HCEC 1CT (cell line): ENCODE measurements at regions not wholly inside any gene's neighbourhood (a gene's known extent, or its start where the extent isn't known, plus 50 kb on each side); places are given as distances from the start of the nearest gene placed in this dataset.
"Not testable (repeated sequence)": the region's sequence is repeated elsewhere in the genome, so short reads cannot be mapped to it uniquely, and the experiment has no call there.

ENCODE experiments used
- DNase-seq: peaks from one replicate; pipeline ENCODE4 v3.0.0-alpha.2; 2017

GRCh38 chr11:92168936-92169335 is 55.7 kb upstream of the FAT3 start:
- DNase-seq: no peak

DNA sequence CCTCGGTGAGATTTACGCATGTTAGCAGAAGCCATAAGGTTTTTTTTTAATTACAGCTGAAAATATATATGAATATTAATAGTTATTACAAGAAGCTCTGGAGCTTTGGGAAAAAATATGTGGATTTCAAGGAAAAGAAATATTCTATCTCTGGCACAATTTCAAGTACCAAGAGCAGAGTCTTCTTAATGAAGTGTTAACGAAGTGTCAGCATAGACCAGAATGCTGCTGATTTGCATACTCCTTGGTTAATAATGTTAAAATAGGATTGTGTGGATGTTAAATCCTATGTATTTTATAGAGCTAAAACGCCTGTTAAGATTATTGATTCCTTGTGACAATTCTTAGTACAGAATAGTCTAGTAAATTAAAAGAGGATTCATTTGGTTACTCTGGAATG is 57.0 kb upstream of the FAT3 start:
- DNase-seq: no peak

DNA sequence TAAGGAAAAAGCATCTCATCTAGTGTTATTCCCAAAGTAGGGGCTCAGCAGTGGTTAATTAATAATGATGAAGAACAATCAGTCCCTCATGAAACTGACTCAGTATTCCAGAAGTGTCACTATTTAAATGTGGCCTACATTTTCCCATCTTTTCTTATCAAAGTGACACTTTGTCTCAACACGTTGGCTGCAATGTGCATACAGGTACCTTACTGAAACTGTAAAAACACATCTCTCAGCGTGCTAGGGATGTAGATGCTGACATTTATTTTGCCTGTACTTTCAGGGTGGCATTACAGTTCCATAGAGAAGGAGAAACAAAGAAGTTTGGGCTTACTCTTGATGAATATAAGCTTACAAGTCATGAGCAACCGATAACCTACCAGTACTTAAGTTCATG is 58.3 kb upstream of the FAT3 start:
- DNase-seq: no peak

DNA sequence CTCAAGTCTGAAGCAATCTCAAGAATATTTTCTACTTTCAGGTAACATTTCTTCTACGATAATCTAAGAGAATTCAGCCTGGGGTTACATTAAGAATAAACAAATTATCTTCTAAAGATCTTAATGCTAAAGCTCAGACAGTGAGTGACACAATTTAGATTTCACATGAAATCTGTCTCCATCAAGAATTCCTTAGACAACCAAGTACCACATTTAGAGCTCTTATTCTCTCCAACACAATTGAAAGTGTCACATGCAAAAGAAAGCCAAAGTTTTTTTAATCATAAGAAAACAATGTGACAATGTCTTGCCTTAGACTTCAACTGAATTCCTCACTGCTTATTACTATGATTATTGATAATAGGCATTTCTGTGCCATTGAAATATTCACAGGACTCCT is 60.7 kb upstream of the FAT3 start:
- DNase-seq: no peak

DNA sequence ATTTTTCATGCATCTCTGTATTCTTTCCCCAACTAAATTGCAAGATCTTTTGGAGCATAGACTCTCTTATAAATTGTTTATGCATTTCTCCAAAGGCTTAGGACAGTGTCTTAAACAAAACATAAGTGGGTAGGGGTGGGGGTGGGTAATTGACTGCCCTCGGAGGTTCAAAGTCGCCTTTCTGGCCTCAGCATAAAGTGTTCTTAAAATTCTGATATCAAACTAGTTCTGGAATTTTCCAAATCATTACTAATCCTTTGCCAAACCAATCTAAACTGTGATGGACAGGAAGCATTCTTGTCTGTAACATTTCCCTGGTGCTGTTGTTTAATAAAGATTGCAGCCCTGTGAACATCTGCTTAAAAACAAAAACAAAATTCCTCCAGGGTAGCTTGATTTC is 61.8 kb upstream of the FAT3 start:
- DNase-seq: no peak

- DNase-seq: no peak
Measured at GRCh38 chr11:92159931-92160330, 64.7 kb upstream of the FAT3 start.

GRCh38 chr11:92157390-92157789 is 67.2 kb upstream of the FAT3 start:
- DNase-seq: not testable (repeated sequence)

DNA sequence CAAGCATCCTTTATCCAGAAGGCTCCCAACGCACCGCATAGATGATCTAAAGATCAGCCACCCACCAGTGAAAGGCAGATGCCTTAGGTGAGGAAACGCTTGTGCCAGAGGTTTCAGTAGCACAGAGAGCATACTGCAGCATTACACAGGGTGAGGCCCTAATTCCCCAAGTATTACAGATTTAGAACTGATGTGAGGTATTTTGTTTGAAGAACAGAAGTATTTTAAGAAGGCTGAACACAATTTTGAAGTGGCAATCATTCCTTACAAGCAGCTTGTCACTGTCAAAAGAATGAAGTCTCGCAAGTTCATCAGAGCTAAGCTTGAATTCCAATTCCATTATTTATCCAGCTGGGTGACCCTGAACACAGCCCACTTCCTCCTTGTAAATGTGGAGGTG is 70.0 kb upstream of the FAT3 start:
- DNase-seq: no peak

- no peak for DNase-seq
Measured at GRCh38 chr11:92154110-92154509, 70.5 kb upstream of the FAT3 start.

- no peak for DNase-seq
Measured at GRCh38 chr11:92153542-92153941, 71.1 kb upstream of the FAT3 start.

DNA sequence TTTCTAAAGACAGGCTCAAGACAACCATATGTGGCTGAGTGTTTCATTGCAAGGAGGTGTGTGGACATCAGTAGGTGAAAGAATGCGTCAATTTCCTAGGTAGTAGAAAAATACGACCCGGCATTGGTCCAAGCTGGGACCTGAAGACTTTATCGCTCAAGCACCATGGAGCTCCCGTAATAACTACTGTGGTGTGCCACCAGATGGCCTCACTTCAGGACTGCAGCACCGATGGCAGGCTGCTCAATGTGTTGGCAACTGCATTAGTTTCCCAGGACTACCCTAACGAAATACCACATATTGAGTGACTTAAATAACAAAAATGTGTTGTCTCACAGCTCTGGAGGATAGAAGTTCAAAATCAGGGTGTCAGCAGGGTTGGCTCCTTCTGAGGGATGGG is 72.4 kb upstream of the FAT3 start:
- DNase-seq: no peak

GRCh38 chr11:92149996-92150395 is 74.6 kb upstream of the FAT3 start:
- DNase-seq: no peak

GRCh38 chr11:92141725-92142124 is 82.9 kb upstream of the FAT3 start:
- DNase-seq: no peak

GRCh38 chr11:92141159-92141558 is 83.5 kb upstream of the FAT3 start:
- no peak for DNase-seq

- no peak for DNase-seq
Measured at GRCh38 chr11:92140021-92140420, 84.6 kb upstream of the FAT3 start.

GRCh38 chr11:92138296-92138695 is 86.3 kb upstream of the FAT3 start:
- DNase-seq: no peak

DNA sequence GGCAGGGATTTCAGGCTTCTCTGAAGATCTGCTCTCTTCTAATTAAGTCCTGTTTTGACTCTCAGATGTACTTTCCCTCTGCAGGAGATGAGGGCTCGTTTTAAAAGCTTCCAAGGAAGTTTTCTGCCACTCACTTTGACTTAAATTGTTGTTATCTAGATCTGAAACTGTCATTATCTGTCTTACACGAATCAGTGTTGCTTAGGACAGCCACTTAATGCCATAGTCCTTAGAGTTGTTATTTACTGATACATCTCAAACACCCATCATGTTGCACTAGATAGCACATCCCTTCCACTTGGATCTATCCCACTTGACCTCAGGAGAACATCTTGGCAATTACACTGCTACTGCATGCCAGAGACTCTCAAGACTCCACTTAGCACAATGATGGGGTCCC is 86.9 kb upstream of the FAT3 start:
- DNase-seq: no peak

DNA sequence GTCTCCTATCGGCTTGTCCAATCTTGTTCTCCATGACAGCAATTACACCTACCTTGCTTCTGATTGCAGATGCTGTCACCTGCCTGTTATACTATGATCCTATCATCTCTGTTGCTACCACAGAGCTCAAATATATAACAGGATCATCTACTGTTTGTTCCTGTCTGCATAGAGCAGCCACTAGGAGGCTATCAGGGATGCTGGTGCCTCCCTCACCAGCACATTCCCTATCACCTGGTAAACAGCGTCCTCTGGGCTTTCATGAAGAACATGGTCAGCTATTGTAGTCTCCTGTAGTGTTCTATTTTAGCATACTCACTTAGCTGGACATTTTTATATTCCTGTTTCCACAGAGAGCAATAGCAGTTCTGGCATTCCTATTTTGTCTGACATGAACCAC is 87.8 kb upstream of the FAT3 start:
- no peak for DNase-seq

- no peak for DNase-seq
Measured at GRCh38 chr11:92131289-92131865, 93.2 kb upstream of the FAT3 start.

DNA sequence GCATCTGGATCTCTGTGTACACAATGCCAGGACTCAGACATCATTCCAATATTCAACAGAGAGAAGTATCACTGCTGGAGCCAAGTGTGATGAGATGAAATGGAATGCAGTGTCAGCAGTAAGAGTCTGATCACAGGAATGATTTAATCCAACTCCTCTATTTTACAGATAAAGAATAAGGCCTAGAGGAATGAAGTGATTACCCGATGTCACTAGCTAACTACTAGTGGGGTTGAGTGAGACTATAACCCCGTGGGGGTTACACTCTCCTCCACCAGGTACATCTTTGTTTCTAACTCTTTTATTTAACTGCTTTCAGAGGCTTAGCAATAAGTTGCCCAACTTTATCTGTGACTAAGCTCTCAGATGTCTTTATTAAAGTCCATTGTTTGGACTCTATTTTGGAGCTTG is 94.2 kb upstream of the FAT3 start:
- no peak for DNase-seq

DNA sequence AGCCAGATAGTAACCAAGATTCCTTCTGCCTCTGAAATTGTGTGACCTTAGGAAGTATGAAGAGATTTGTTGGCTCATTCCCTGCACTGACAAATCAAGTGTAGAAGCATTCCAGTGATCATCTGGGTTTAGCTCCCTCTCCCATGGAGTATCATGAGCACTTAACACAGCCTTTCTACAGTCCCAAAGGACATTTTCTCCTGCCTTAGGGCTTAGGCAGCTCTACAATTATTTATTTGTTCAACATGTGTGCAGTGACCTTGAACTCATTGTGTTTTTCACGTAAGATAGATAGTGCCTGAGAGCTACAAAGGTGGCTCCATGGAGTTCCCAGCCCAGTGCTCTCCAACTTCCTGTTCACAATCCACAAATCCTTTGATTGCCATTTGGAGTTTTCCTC is 94.8 kb upstream of the FAT3 start:
- DNase-seq: no peak

DNA sequence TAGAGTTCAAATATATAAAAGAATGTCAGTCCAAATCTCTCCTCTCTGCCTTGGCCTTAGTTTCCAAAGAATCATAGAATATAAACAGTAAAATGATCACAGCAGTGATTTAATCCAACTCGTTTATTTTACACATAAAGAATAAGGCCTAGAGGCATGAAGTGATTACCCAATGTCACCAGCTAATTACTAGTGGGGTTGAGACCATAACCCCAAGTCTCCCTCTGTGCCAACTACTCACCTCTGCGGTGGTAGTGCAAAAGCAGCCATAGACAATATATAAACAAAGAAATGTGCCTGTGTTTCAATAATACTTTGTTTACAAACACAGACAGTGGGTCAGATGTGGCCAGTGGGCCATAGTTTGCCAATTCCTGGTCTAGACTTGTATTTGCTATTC is 96.6 kb upstream of the FAT3 start:
- DNase-seq: no peak

- no peak for DNase-seq
Measured at GRCh38 chr11:92125321-92125720, 99.3 kb upstream of the FAT3 start.

DNA sequence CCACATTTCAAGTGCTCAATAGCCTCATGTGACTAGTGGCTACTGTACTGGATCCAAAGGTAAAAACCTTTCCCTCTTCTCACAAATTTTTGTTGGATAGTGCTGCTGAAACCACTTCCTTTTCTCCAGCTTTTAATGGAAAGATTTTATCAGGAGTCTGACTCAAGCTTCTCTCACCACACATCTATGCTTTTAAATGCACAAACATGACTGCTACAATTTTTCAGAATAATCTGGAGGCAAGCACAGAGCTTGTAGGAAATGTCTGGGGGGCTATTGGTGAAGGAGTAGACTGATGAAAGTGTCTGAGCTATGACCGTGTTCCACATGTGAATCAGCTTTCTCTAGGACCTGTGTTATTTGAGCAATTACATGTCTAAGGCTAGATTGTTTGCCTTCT is 101.1 kb upstream of the FAT3 start:
- no peak for DNase-seq

DNA sequence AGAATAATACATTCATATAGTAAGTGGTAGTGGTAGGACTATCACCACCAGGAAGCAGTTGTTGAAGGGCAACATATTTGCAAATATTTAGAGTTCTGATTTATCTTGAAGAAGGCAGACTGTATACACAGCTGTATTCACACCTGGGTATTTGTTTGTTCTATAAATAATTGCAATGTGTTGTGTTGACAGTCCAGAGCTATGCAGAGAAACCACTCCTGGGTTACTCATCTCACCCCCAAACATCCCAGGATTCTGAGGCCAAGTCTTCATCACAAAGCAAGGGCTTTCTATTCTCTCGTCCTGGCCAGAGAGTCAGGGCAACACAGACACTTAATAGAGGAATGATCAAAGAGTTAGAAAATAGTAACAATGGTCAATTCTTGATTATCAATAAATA is 102.1 kb upstream of the FAT3 start:
- DNase-seq: no peak

- no peak for DNase-seq
Measured at GRCh38 chr11:92111287-92111686, 113.3 kb upstream of the FAT3 start.
